ENCODE measurements at regions not wholly inside any gene's neighbourhood (a gene's known extent, or its start where the extent isn't known, plus 50 kb on each side); places are given as distances from the start of the nearest gene placed in this dataset.

- Histone ChIP-seq H3K4me1 (ENCODE audit: low read depth, poor library complexity, severe bottlenecking) (peaks cover under 1% of the 10 kb centered on the region), H3K27ac (no peak overlapping the region), H3K27me3 (ENCODE audit: insufficient read depth, low read depth) (no peaks in the 10 kb centered on the region), H2AFZ (ENCODE audit: low read depth) (no peak overlapping the region), H3K9ac (no peak overlapping the region), H3K4me3 (IDR thresholded peaks at IDR 0.05; ENCODE audit: insufficient read depth, low read depth, low read length) (no peak overlapping the region), H3K36me3 (ENCODE audit: insufficient read depth) (no peaks in the 10 kb centered on the region), H3K4me2 (no peak overlapping the region), H3K79me2 (ENCODE audit: insufficient read depth, low read depth) (no peaks in the 10 kb centered on the region), H4K20me1 (ENCODE audit: insufficient read depth) (no peaks in the 10 kb centered on the region)
- TF ChIP-seq CTCF (conservative IDR thresholded peaks at IDR 0.05; ENCODE audit: low read depth, low read length) = no peak
Observed at GRCh38 chr13:21322327-21322965, 136.7 kb downstream of the ZDHHC20 start.
